DMS153 (cell line): ENCODE measurements at regions not wholly inside any gene's neighbourhood (a gene's known extent, or its start where the extent isn't known, plus 50 kb on each side); places are given as distances from the start of the nearest gene placed in this dataset.
"Not testable (repeated sequence)": the region's sequence is repeated elsewhere in the genome, so short reads cannot be mapped to it uniquely, and the experiment has no call there.

Experiments used
- DNase-seq: peaks from one replicate; lab custom pipeline; 2025; lab: John Stamatoyannopoulos, UW

DNA sequence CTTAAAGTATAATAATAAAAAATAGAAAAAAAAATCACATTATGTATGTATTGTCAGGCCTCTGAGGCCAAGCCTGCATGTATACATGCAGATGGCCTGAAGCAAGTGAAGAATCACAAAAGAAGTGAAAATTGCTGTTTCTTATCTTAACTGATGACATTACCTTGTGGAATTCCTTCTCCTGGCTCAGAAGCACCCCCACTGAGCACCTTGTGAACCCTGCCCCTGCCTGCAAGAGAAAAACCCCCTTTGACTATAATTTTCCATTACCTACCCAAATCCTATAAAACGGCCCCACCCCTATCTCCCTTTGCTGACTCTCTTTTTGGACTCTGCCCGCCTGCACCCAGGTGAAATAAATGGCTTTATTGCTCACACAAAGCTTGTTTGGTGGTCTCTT, 1086.5 kb downstream of the SORCS3 start:
- DNase-seq, result not testable (repeated sequence)

DNA sequence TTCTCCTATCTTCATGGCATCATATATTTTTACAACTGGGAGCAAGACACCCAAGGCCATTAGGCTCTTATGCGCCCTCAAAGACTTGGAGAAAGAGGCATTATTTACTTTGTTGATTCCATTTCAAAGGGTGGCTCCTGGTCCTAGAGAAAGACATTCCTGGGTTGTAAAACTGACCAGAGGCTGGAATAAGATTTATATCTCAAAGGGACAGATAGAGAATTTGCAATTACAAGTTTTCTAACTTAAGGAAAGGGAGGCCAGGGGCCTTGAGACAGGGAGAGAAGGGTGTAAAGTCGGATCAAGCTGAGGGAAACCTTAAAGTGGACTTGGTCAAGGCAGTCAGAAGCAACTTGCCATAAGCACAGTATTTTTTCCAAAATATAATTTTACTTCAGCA, 1086.0 kb downstream of the SORCS3 start:
- no peak for DNase-seq

DNA sequence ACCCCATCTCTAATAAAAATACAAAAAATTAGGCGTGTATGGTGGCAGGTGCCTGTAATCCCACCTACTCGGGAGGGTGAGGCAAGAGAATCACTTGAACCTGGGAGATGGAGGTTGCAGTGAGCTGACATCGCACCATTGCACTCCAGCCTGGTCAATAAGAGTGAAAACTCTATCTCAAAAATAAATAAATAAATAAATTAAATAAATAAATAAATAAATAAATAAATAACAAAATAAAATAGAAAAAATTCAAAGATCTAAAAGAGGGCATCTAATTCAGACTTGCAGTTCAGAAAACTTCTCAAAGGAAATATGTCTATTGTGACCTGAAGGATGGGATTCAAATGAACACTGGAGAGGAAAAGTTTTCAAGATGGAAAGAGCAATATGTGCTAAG, 1085.1 kb downstream of the SORCS3 start:
- DNase-seq, result no peak

DNA sequence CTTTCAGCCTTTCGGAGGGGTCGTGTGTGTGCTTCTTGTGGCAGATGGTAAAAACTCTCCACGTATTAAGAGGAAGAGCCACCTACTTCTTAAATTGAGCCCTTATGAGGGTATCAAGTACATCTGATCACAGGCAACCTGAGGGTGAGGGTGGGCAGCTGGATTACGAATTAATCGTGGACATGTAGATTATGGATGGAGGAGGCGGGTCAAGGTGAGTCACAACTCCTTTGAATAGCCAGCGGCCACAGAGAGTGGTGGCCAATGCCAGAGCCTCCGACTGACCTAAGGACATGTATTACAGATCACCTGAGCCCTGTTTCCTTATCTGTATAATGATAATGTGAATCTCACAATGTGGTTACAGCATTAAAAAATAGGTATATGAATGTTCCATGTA, 1083.9 kb downstream of the SORCS3 start:
- DNase-seq, result no peak

DNA sequence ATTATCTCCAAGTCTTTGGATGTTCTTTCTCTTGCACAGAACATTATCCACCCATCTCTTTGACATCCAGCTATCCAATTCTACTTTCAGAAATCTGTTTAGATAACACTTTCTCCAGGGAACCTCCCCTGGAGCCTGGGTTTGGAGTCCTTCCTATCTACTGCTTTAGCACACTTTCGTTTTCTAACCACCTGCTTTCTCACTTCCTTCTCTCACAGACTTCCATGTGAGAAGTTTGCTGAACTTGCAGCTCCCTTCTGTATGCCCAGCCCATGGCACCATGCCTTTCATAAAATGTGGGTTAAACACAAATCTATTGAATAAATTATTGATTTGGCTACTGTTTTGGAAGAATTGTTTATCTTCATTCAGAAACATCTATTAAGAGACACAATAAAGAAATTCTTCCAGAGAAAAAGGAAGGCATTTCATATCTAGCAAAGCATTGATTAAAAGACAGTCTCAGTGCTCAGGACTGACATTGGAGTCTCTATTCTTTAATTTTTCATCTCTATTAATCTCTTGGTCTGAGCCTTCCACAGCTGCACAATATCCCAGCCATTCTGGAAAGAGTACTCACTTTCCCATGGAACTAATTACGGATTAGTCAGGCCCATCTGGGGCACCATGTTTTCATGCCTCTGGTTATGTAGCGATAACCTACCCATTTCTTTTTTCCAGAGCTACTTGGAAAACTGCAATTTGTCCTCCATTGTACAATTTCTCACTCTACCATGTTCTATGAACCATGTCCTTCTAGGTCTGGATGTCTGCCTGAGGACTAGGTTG, 1077.3 kb downstream of the SORCS3 start:
- no peak for DNase-seq

DNA sequence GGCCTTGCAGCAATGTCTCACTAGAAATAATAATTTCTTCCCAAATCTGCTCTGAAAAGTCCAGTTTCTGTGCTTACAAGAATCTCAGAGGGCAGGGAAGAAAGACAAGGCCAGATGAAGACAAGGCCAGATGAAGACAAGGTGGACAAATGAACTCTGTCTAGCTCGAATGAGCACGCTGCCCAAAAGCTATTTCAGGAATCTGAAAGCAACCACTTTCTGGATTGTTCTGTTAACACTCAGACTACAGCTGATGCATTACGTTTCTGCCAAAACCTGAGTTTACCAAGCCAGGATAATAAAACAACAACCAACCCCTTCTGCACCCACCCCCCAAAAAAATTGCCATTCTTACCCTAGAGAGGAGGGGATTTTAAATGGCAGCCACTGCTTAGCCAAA, 1073.6 kb downstream of the SORCS3 start:
- no peak for DNase-seq

DNA sequence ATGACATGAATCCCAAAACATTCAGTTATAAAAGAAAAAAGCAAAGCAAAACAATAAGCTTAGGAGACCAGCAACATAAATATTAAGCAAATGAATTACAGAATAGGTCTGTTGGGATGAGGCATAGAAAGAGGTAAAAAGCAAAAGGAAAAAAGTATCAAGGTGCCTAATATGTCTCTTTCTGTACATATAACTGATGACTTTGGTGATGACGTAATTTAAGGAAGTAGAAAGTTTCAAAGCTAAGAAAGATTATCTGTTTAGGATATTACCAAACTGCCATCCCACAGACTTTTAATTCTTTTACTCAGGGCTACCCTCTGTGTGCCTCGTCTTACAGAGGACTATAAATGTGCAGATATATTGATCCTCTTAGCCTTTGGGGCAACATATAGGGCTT, 1066.5 kb downstream of the SORCS3 start:
- no peak for DNase-seq

DNA sequence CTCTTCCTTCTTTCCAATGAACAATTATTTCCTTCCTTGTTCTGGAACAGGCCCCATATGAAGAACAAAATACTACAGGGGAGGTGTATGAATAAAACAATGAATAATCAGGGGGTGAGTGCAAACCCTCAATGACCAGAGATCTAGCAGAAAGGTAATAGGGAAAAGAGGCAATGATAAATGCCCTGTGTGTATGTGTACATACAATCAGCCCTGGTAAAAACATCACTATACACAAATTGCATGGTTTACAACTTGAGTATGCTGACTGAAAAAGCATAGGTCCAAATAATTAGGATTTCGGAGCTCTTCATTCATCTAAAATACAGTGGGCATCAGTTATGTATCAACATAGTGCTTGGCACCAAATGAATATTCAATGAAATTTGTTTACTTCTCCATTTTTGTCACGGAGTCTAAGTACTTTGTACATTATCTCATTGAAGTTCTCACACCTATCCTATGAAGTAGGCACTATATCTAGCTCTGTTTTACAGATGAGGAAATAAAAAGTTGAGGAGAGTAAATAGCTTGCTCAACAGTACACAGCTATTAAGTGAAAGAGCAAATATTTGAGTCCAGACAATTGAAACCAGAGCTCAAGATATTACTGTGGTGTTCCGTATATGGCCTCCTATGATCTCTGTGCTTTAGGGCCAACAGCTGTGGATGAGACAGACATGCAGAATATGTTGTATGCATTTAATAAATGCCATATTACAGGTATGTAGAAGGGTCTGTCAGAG, 1065.4 kb downstream of the SORCS3 start:
- DNase-seq, result peak; percentile 28

DNA sequence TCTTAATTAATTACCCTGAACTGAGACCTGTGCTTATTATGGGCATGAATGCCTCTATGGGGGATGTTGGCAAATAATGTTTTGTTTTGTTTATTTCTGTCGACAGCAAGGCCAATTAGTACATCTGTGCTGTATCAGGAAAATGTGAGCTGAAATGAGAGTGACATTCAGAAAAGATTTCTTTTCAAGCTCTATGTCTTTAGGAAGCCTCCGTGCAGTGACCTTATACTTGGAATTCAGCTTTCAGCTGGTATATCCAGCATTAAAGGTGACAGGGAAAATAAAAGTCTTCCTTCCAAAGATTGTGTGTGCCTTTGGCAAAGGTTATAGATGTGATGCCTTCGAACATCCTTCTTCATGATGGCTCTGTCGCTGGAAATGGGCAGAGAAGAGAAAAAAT, 1061.1 kb downstream of the SORCS3 start:
- DNase-seq, result no peak

DNA sequence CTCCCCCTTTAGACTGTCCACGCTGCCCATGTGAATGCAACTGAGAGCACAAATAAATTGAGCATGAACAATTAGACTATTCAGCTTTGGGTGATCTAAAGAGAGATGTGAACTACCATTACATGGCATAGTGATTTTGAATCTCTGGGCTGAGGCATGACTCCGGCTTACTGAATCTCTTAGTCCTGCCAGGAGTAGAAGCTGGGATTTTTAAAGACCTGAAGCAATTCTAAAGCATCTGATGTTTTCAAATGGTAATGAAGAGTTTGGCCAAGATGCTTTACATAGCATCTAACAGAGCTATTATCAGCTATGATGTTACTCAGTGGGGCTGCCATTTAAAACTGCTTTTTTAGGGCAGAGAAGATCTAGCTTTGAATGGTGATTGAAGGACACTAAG, 1059.1 kb downstream of the SORCS3 start:
- no peak for DNase-seq

DNA sequence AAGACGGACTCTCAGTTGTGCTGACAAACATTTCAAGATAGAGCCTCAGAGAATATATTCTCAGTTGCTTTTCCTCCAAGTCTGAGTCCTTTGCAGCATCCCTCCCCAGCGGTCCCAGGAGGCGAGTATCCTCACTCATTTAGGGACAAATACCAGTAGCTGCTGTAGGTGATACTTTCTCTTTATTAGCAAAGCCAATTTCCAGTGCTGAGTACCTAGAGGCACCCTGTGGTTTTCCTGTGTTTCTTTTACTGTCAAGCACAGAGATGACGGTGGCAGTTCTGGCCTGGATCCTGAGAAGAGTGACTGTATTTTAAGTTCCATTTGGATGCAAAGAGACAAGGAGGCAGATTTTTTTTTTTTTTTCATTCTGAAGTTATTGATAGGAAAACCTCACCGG, 1058.4 kb downstream of the SORCS3 start:
- DNase-seq, result no peak

DNA sequence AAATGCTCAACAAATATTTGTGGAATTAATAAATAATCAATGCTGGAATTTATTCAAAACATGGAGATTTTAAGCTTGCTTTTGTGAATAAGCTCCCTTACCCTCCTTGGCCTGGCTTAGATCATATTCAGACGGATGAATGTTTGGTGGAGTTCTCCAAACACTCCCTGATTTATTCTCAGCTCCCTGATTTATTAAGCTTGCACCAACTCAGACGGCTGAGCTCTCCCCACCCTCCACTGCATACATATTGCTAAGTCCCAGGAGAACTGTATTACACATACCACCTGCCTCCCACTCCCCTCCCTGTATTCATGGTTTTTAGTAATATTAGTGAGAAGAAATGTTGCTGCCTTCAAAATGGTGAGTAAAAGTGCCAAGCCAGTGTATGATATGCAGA, 1057.5 kb downstream of the SORCS3 start:
- DNase-seq, result no peak

DNA sequence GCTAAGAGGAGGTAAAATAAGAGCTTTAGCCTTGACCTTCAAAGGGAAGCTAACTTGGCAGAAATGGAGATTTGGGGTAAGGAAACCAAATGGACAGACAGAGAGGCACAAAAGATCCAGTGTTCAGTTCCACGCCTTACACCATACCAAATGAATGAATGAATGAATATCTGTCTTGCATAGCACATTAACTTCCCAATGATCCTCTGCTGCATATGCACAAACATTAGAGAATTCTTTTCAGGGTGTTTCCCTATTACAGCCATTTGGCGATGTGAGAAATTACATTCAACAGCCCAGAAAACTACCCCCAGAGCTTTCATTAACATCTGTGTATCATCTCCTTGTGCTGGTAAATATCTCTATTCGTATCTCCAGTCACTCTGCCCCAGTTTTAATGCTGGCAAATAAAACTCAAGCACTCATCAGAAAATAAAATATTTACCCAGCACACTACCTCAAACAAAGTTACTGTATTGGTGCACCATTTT, 1056.2 kb downstream of the SORCS3 start:
- no peak for DNase-seq

DNA sequence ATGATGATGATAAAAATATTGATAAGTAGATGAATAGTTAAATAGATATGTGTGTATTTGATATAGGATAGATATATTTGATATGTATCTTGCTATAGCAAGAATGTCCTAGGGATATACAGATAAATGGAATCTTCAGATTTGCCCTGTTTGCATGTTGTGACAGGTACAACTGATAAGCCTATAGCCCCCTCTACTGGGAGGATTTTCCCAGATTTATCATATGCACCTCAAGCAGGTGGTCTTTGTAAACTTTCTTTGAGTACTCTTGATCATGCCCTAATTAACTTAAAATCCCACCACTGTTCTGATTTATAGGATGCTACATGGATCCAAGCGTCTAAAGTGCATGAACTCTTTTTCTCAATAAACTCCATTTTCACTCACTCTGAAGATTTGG, 1050.7 kb downstream of the SORCS3 start:
- no peak for DNase-seq

DNA sequence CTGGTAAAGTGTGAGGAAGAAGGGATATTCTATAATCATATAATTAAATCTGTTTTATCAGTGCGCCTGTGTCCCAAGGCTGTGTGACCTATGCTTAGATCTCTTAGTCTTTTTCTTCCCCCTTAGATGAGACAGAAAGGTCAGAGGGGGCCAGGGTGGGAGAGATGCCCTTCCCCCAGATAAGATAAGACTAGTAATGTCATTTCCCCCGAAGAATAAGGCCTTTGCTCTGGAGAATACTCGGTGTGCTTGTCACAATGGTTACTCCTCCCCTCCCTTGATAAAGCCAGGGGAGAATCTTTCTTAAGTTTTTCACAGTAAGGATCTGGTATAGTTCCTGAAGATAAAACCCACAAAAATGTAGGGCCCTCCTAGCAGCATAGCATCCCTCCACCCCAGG, 1041.8 kb downstream of the SORCS3 start:
- no peak for DNase-seq

DNA sequence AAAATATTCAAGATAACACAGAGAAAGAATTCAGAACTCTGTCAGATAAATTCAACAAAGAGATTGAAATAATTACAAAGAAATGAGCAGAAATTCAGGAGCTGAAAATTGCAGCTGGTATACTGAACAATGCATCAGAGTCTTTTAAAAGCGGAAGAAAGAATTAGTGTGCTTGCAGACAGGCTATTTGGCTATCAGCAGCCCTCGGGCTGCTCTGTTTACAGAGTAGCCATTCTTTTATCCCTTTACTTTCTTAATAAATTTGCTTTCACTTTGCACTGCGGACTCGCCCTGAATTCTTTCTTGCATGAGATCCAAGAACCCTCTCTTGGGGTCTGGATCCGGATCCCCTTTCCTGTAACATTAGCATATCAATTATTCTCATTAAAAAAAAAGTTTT, 1040.0 kb downstream of the SORCS3 start:
- no peak for DNase-seq

DNA sequence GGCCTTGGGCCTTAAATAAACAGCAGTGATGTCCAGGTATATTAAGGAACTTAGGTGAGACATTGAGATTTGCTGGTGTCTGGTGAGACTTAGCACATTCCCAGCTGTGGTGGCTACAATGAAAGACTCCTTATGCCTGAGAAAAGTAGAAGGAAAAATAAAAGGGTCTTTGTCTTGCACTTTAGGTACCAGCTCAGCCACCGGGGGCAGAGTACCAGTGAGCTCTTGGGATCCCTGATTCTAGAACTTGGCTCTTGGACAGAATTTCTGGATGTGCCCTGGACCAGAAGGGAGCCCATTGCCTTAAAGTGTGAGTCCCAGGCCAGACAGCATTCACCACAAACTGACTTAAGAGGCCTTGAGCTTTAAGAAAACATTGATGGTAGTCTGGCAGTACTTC, 1038.7 kb downstream of the SORCS3 start:
- DNase-seq, result no peak

DNA sequence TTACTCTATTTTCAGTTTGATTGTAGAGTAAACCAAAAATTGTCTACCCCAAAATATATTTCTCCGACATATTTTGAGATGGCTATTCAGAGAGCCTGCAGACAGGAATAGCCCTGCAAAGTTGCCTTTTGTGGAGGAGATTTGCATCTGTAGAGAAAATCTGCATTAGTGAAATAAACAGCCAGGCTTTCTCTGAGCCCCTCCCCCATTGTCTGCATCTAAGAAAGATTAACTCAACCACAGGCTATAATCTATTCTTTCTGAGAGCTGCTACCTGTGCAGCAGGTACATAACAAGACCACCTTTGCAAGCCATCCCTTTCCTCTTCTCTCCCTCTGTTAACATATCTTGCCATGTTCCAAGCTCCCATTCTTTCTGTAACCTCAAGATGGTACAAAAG, 1034.2 kb downstream of the SORCS3 start:
- no peak for DNase-seq

DNA sequence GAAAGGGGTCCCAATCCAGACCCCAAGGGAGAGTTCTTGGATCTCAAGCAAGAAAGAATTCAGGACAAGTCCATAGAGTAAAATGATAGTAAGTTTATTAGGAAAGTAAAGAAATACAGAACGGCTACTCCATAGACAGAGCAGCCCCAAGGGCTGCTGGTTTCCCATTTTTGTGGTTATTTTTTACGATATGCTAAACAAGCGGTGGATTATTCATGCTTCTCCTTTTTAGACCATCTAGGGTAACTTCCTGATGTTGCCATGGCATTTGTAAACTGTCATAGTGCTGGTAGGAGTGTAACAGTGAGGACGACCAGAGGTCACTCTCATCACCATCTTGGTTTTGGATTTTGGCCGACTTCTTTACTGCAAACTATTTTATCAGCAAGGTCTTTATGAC, 1033.4 kb downstream of the SORCS3 start:
- no peak for DNase-seq

DNA sequence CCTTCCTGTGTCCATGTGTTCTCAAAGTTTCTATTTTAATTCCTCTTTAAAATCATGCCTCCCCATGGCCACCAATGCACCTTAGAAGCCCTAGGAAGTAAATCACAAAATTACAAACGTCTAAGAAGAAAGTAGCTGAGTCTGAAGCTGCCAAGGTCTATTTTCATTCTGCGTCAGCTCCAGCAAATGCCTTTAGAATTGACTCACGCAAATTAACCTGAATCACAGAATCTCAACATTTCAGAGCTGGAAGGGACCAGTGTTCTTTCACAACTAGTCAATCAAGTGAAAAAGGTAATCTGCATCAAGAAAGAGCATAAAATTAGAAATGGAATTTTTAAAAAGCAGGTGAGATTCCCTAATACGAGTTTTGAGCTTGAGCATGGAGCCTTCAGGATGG, 1017.6 kb downstream of the SORCS3 start:
- DNase-seq, result no peak

DNA sequence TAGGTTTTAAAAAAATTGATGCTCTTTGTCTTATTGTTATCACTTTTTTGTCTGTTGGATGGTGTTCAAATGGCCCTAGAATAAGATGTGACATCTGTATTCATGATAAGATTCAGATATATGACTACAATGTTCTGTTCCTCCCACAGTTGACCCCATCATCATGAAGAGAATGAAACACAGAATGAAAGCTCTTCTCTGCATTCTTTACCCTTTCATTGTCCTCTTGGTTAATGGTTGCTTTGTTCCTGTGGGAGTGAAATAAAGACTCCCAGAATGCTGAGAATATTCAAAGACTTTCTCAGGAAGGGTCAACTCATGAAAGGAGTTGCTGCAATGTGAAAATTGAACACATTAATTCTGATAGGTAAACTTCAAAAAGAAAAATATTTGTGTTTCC, 1015.8 kb downstream of the SORCS3 start:
- no peak for DNase-seq

DNA sequence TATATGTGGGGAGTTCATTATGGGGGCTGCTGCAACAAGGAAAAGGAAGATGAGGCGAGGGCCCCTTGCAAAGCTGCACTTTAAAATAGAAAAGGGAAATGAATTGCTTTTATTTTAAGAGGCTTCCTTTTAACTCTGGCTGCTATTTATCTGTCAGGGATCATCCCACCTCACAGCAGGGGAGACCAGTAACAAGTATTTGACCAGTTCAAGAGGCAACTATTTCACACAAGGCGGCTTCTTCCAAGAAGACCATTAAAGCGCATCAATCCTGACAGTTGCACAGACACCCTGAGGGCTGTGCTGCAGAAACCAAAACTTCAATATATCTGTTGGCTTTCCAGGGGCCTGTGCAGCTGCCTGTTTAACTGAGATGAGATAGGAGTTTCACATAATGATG, 1009.2 kb downstream of the SORCS3 start:
- no peak for DNase-seq

DNA sequence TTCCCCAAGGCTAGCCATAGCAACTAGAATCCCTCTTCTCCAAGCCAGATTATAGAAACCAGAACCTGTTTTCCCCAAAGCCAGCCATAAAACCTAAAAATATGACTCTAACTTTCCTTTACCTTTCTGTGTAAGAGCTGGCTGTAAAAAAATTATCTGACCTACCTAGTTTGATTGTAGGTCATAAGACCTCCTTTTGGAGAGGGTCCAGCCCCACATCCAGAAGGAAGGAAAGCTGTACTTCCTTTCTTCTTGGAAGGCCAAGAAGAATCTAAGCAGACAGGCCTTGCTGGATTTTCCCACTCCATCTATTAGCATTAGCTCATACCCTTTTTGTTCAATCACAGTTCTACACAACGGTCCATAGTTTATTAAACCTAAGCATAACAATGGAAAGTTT, 1006.3 kb downstream of the SORCS3 start:
- no peak for DNase-seq

DNA sequence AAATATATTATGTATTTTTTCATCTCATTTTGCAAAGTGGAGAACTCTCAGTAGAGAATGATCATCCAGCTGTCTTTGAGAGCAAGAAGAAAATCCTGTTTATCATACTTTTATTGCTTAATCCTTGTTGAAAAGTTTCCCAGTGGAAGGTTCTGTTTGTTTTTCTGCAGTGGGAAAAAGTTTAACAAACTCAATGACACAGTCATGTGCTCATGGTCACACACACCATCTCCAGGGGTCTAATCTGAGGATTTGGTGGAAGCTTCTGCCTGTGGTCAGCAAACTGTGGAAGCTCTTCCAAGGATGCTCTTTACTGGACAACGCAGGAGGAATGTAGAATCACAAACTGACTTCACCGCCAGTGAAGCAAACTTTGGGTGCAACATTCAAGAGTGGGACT, 1003.9 kb downstream of the SORCS3 start:
- DNase-seq, result no peak
